Peyer's patch (tissue), 4 donors: ENCODE measurements at regions not wholly inside any gene's neighbourhood (a gene's known extent, or its start where the extent isn't known, plus 50 kb on each side); places are given as distances from the start of the nearest gene placed in this dataset.

Source experiments
- POLR2A ChIP-seq, 2 donors: fragments of 450-650 bp; IDR thresholded peaks; one replicate each; pipeline ENCODE4 v1.5.1; 2017; ENCODE audit warnings: antibody characterized with exemption in 2 of 2, mild to moderate bottlenecking in 2 of 2, moderate library complexity in 2 of 2
- TF ChIP-seq, protein P1 (sequence below), 6 experiments: fragments of 450-650 bp in 4 of 6; fragments of 200-600 bp in 2 of 6; sonication (generic) in 1 of 6; IDR thresholded peaks; one replicate each; pipeline ENCODE4 v1.5.1; 2017 to 2019; ENCODE audit warnings: antibody characterized with exemption in 6 of 6, mild to moderate bottlenecking in 3 of 6, moderate library complexity in 1 of 6

DNA sequence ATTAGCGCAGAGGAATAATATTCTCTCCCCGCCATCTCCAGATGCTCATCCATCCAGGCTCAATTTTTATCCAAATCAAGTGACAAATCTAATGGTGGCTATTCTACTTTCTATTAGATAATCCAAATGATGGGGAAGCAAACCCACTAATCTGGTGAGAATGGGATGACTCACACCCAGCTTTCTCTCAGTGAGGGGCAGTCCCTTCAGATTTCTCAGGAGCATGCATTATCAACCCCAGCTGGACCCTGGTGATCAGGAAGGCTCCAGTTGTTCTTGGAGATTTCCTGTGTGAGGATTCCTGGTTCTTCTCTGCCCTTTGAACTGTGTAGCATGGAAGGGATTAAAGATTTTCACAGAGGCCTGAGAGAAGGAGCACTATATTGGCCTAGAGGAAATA, 358.0 kb downstream of the WDR72 start:
- TF ChIP-seq, protein P1, sequence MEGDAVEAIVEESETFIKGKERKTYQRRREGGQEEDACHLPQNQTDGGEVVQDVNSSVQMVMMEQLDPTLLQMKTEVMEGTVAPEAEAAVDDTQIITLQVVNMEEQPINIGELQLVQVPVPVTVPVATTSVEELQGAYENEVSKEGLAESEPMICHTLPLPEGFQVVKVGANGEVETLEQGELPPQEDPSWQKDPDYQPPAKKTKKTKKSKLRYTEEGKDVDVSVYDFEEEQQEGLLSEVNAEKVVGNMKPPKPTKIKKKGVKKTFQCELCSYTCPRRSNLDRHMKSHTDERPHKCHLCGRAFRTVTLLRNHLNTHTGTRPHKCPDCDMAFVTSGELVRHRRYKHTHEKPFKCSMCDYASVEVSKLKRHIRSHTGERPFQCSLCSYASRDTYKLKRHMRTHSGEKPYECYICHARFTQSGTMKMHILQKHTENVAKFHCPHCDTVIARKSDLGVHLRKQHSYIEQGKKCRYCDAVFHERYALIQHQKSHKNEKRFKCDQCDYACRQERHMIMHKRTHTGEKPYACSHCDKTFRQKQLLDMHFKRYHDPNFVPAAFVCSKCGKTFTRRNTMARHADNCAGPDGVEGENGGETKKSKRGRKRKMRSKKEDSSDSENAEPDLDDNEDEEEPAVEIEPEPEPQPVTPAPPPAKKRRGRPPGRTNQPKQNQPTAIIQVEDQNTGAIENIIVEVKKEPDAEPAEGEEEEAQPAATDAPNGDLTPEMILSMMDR (IDR thresholded peaks at IDR 0.05) = no peak
- no peak for TF ChIP-seq POLR2A (IDR thresholded peaks at IDR 0.05)
